Stomach (tissue), 8 donors: ENCODE measurements at regions not wholly inside any gene's neighbourhood (a gene's known extent, or its start where the extent isn't known, plus 50 kb on each side); places are given as distances from the start of the nearest gene placed in this dataset.

Experiments used
- DNase-seq, 2 donors: peaks; one replicate each; pipeline versions ENCODE4 v3.0.0 to v3.0.0-alpha.2; 2013 to 2019
- H3K27ac ChIP-seq, 5 donors: fragments of 200-600 bp in 4 of 5; sonication (generic) in 4 of 5; one replicate each; pipeline ENCODE4 v1.5.1; 2013 to 2019; ENCODE audit warnings: mild to moderate bottlenecking in 1 of 5, moderate library complexity in 1 of 5
- H3K27me3 ChIP-seq, 3 donors: fragments of 200-600 bp; sonication (generic); one replicate each; pipeline ENCODE4 v1.5.1; 2017 to 2019; ENCODE audit warnings: mixed run types in 1 of 3
- H3K36me3 ChIP-seq, 4 donors: fragments of 200-600 bp; sonication (generic); 1 replicate in 3 of 4; 2 replicates in 1 of 4; pipeline ENCODE4 v1.5.1; 2016 to 2019
- H3K4me1 ChIP-seq, 4 donors: fragments of 200-600 bp; sonication (generic); one replicate each; pipeline ENCODE4 v1.5.1; 2016 to 2019
- H3K4me3 ChIP-seq, 4 donors: fragments of 200-600 bp; sonication (generic) in 3 of 4; one replicate each; pipeline ENCODE4 v1.5.1; 2016 to 2019; ENCODE audit warnings: mild to moderate bottlenecking in 1 of 4
- H3K9me3 ChIP-seq, 4 donors: fragments of 200-600 bp; sonication (generic); one replicate each; pipeline ENCODE4 v1.5.1; 2016 to 2019
- CTCF ChIP-seq, 7 experiments: fragments of 450-650 bp in 4 of 7; fragments of 200-600 bp in 3 of 7; sonication (generic) in 3 of 7; IDR thresholded peaks; one replicate each; pipeline ENCODE4 v1.5.1; 2016 to 2019; ENCODE audit warnings: antibody characterized with exemption in 7 of 7, control low read depth in 2 of 7, mild to moderate bottlenecking in 1 of 7
- EP300 ChIP-seq: sonication (generic); formaldehyde crosslinking; IDR thresholded peaks from one replicate; pipeline ENCODE4 v1.6.1; 2017; ENCODE audit warnings: antibody characterized with exemption
- POLR2A ChIP-seq, 4 donors: fragments of 450-650 bp; IDR thresholded peaks; one replicate each; pipeline ENCODE4 v1.6.1; 2016; ENCODE audit warnings: antibody characterized with exemption in 4 of 4, control low read depth in 2 of 4, mild to moderate bottlenecking in 1 of 4, moderate library complexity in 1 of 4
- POLR2AphosphoS5 ChIP-seq, 3 donors: sonication (generic); formaldehyde crosslinking; IDR thresholded peaks; one replicate each; pipeline ENCODE4 v1.6.1; 2016; ENCODE audit warnings: antibody characterized with exemption in 3 of 3
- WGBS, 5 donors: extraction: QIAGEN DNeasy Blood & Tissue Kit in 3 of 5; methylation state at CpG; one replicate each; pipeline versions ENCODE4 v1.1.5 to v1.1.7; 2013 to 2018; 5-methylcytosine and 5-hydroxymethylcytosine counted together
- intact Hi-C: fragments of 100-400 bp; cut with DNase I; formaldehyde crosslinking; loops from one replicate; pipeline ENCODE4 v1.15.1; 2023; ENCODE audit warnings: low total_unique reads
- donor health status: healthy with polysubstance abuse.
- donor health status: Bipolar disorder and iron deficiency.
- donor health status: healthy.

GRCh38 chr16:6034511-6034910 lies 936.9 kb upstream of the EEF2KMT start:
- H3K4me3 ChIP-seq, result no peak overlapping the region
- H3K4me1 ChIP-seq, result no peaks in the 10 kb centered on the region
- no peaks in the 10 kb centered on the region for H3K36me3 ChIP-seq
- no peaks in the 10 kb centered on the region for H3K27me3 ChIP-seq
- peaks cover 0 to 6% (median 0%) of the 10 kb centered on the region in 4 donors for H3K9me3 ChIP-seq
- no peak for DNase-seq
- TF ChIP-seq CTCF (IDR thresholded peaks at IDR 0.05) (no peak), EP300 (no peak), POLR2A (IDR thresholded peaks at IDR 0.05) (no peak), POLR2AphosphoS5 (IDR thresholded peaks at IDR 0.05) (no peak)
- H3K27ac ChIP-seq, result no peak overlapping the region
- intact Hi-C loops, result no loop called here
- 82 to 91% (median 86%) methylated on average over 4 of the region's 4 CpGs for WGBS, 5 donors

- Histone ChIP-seq H3K4me3 (no peak overlapping the region), H3K27ac (no peak overlapping the region), H3K27me3 (no peaks in the 10 kb centered on the region), H3K4me1 (no peaks in the 10 kb centered on the region), H3K36me3 (no peaks in the 10 kb centered on the region), H3K9me3 (peaks cover 0 to 6% (median 2%) of the 10 kb centered on the region in 4 donors)
- WGBS, 5 donors, result 51 to 70% (median 60%) methylated on average over 3 of the region's 3 CpGs
- no peak for TF ChIP-seq EP300
- TF ChIP-seq POLR2AphosphoS5 (IDR thresholded peaks at IDR 0.05), result no peak
- no peak for TF ChIP-seq POLR2A (IDR thresholded peaks at IDR 0.05)
- no peak for TF ChIP-seq CTCF (IDR thresholded peaks at IDR 0.05)
- DNase-seq, result no peak
- intact Hi-C loops, result no loop called here
These were observed 934.8 kb upstream of the EEF2KMT start for GRCh38 chr16:6032438-6032837.

- Histone ChIP-seq H3K27ac (no peak overlapping the region), H3K27me3 (no peaks in the 10 kb centered on the region), H3K4me3 (no peak overlapping the region), H3K9me3 (peaks cover 0 to 6% (median 2%) of the 10 kb centered on the region in 4 donors), H3K4me1 (no peaks in the 10 kb centered on the region), H3K36me3 (no peaks in the 10 kb centered on the region)
- WGBS, 5 donors, result 47 to 53% (median 49%) methylated on average over 6 to 7 of the region's 7 CpGs
- intact Hi-C loops, result no loop called here
- no peak for DNase-seq
- TF ChIP-seq EP300, result no peak
These were observed 934.0 kb upstream of the EEF2KMT start for GRCh38 chr16:6031567-6031966.

GRCh38 chr16:6031102-6031501 lies 933.5 kb upstream of the EEF2KMT start:
- Histone ChIP-seq H3K9me3 (peaks cover 0 to 6% (median 2%) of the 10 kb centered on the region in 4 donors), H3K27ac (no peak overlapping the region), H3K4me1 (no peaks in the 10 kb centered on the region), H3K36me3 (no peaks in the 10 kb centered on the region), H3K27me3 (no peaks in the 10 kb centered on the region), H3K4me3 (no peak overlapping the region)
- no peak for DNase-seq
- no peak for TF ChIP-seq POLR2AphosphoS5 (IDR thresholded peaks at IDR 0.05)
- TF ChIP-seq POLR2A (IDR thresholded peaks at IDR 0.05), result no peak
- TF ChIP-seq CTCF (IDR thresholded peaks at IDR 0.05), result no peak
- no peak for TF ChIP-seq EP300
- WGBS, 5 donors, result 68 to 83% (median 76%) methylated on average over 5 of the region's 5 CpGs
- intact Hi-C loops, result no loop called here

- no peaks in the 10 kb centered on the region for H3K4me1 ChIP-seq
- no peaks in the 10 kb centered on the region for H3K27me3 ChIP-seq
- no peak overlapping the region for H3K27ac ChIP-seq
- H3K36me3 ChIP-seq, result no peaks in the 10 kb centered on the region
- no peak overlapping the region for H3K4me3 ChIP-seq
- no peak for DNase-seq
- H3K9me3 ChIP-seq, result peaks cover 0 to 4% (median 0%) of the 10 kb centered on the region in 4 donors
- TF ChIP-seq POLR2AphosphoS5 (IDR thresholded peaks at IDR 0.05) (no peak), CTCF (IDR thresholded peaks at IDR 0.05) (no peak), EP300 (no peak), POLR2A (IDR thresholded peaks at IDR 0.05) (no peak)
- WGBS, 5 donors, result 73 to 81% (median 77%) methylated on average over 7 of the region's 7 CpGs
- intact Hi-C loops, result no loop called here
These were observed 930.1 kb upstream of the EEF2KMT start for GRCh38 chr16:6027733-6028132.
